Thyroid gland (tissue), 4 donors: ENCODE measurements at regions not wholly inside any gene's neighbourhood (a gene's known extent, or its start where the extent isn't known, plus 50 kb on each side); places are given as distances from the start of the nearest gene placed in this dataset.
A peak's percentile ranks its signal among the peaks of the same experiment; 100 is the strongest.

Source experiments
- DNase-seq, 2 donors: peaks; one replicate each; pipeline ENCODE4 v3.0.0-alpha.2; 2019
- H3K27ac ChIP-seq, 3 donors: fragments of 200-600 bp; sonication (generic); 1 replicate in 2 of 3; 2 replicates in 1 of 3; pipeline ENCODE4 v1.5.1; 2016 to 2019; ENCODE audit warnings: mild to moderate bottlenecking in 1 of 3, moderate library complexity in 1 of 3
- H3K27me3 ChIP-seq: fragments of 200-600 bp; sonication (generic); one replicate; pipeline ENCODE4 v1.5.1; 2019
- H3K36me3 ChIP-seq, 2 donors: fragments of 200-600 bp; sonication (generic); one replicate each; pipeline ENCODE4 v1.5.1; 2016 to 2019
- H3K4me1 ChIP-seq, 2 donors: fragments of 200-600 bp; sonication (generic); one replicate each; pipeline ENCODE4 v1.5.1; 2017 to 2019
- H3K4me3 ChIP-seq, 3 donors: fragments of 200-600 bp; sonication (generic); replicated peaks in 1 of 3; 1 replicate in 2 of 3; 2 replicates in 1 of 3; pipeline ENCODE4 v1.5.1; 2016; ENCODE audit warnings: mild to moderate bottlenecking in 1 of 3
- H3K9me3 ChIP-seq: fragments of 200-600 bp; sonication (generic); one replicate; pipeline ENCODE4 v1.5.1; 2017
- CTCF ChIP-seq, 6 experiments: fragments of 200-600 bp in 3 of 6; fragments of 450-650 bp in 3 of 6; sonication (generic) in 3 of 6; IDR thresholded peaks; one replicate each; pipeline ENCODE4 v1.5.1; 2016 to 2019; ENCODE audit warnings: antibody characterized with exemption in 6 of 6, mild to moderate bottlenecking in 2 of 6, inconsistent platforms in 1 of 6, moderate library complexity in 1 of 6
- POLR2A ChIP-seq, 2 donors: fragments of 450-650 bp; IDR thresholded peaks; one replicate each; pipeline ENCODE4 v1.6.1; 2017; ENCODE audit warnings: antibody characterized with exemption in 2 of 2, mild to moderate bottlenecking in 2 of 2, moderate library complexity in 1 of 2
- WGBS, 2 donors: methylation state at CpG; one replicate each; pipeline ENCODE4 v1.1.5; 2017; 5-methylcytosine and 5-hydroxymethylcytosine counted together
- intact Hi-C: fragments of 100-400 bp; cut with DNase I; formaldehyde crosslinking; loops from one replicate; pipeline ENCODE4 v1.15.1; 2023

GRCh38 chr10:63700631-63701156 is 179.5 kb downstream of the REEP3 start:
- no peaks in the 10 kb centered on the region for H3K36me3 ChIP-seq
- H3K27ac ChIP-seq, result peak overlapping the region; percentile 14 to 86 (median 67)
- DNase-seq, result no peak
- 70 to 80% methylated on average over 1 of the region's 1 CpG for WGBS, 2 donors
- intact Hi-C loops, result no loop called here
- TF ChIP-seq CTCF (IDR thresholded peaks at IDR 0.05) (no peak), POLR2A (IDR thresholded peaks at IDR 0.05) (no peak)
- peaks cover 26 to 27% of the 10 kb centered on the region in 2 donors for H3K4me1 ChIP-seq
- no peaks in the 10 kb centered on the region for H3K9me3 ChIP-seq
- no peaks in the 10 kb centered on the region for H3K27me3 ChIP-seq
- H3K4me3 ChIP-seq, result no peak overlapping the region

GRCh38 chr10:63702092-63702491 is 180.9 kb downstream of the REEP3 start:
- WGBS, 2 donors, result 83 to 94% methylated on average over 1 of the region's 1 CpG
- Histone ChIP-seq H3K9me3 (no peaks in the 10 kb centered on the region), H3K4me1 (peaks cover 28 to 31% of the 10 kb centered on the region in 2 donors), H3K4me3 (no peak overlapping the region), H3K27ac (no peak overlapping the region), H3K36me3 (no peaks in the 10 kb centered on the region), H3K27me3 (no peaks in the 10 kb centered on the region)
- intact Hi-C loops, result no loop called here
- TF ChIP-seq POLR2A (IDR thresholded peaks at IDR 0.05) (no peak), CTCF (IDR thresholded peaks at IDR 0.05) (no peak)
- no peak for DNase-seq

- no peak for TF ChIP-seq CTCF (IDR thresholded peaks at IDR 0.05)
- no peak for TF ChIP-seq POLR2A (IDR thresholded peaks at IDR 0.05)
- intact Hi-C loops, result no loop called here
- 91 to 92% methylated on average over 4 of the region's 4 CpGs for WGBS, 2 donors
Measured at GRCh38 chr10:63703113-63703670, 182.0 kb downstream of the REEP3 start.

GRCh38 chr10:63703740-63704345 is 182.6 kb downstream of the REEP3 start:
- TF ChIP-seq POLR2A (IDR thresholded peaks at IDR 0.05) (no peak), CTCF (IDR thresholded peaks at IDR 0.05) (no peak)
- DNase-seq, result no peak
- intact Hi-C loops, result no loop called here
- Histone ChIP-seq H3K27me3 (no peaks in the 10 kb centered on the region), H3K4me1 (peaks cover 25 to 27% of the 10 kb centered on the region in 2 donors), H3K27ac (no peak overlapping the region), H3K36me3 (no peaks in the 10 kb centered on the region), H3K4me3 (no peak overlapping the region), H3K9me3 (no peaks in the 10 kb centered on the region)
- 80 to 88% methylated on average over 6 of the region's 6 CpGs for WGBS, 2 donors

More at GRCh38 chr10:63703113-63703670, 182.0 kb downstream of the REEP3 start:
- Histone ChIP-seq H3K36me3 (no peaks in the 10 kb centered on the region), H3K9me3 (no peaks in the 10 kb centered on the region), H3K4me3 (no peak overlapping the region), H3K27ac (no peak overlapping the region), H3K27me3 (no peaks in the 10 kb centered on the region), H3K4me1 (peaks cover 29 to 32% of the 10 kb centered on the region in 2 donors)
- no peak for DNase-seq

GRCh38 chr10:63707254-63707910 is 186.2 kb downstream of the REEP3 start:
- peak; percentile 23 to 28 for DNase-seq
- H3K4me1 ChIP-seq, result peaks cover 16 to 24% of the 10 kb centered on the region in 2 donors
- intact Hi-C loops, result no loop called here
- H3K4me3 ChIP-seq, result no peak overlapping the region
- H3K27me3 ChIP-seq, result no peaks in the 10 kb centered on the region
- TF ChIP-seq CTCF (IDR thresholded peaks at IDR 0.05), result no peak
- no peak for TF ChIP-seq POLR2A (IDR thresholded peaks at IDR 0.05)
- H3K9me3 ChIP-seq, result no peaks in the 10 kb centered on the region
- 55 to 62% methylated on average over 1 of the region's 1 CpG for WGBS, 2 donors
- peak overlapping the region; percentile 36 to 87 (median 56) for H3K27ac ChIP-seq
- H3K36me3 ChIP-seq, result no peaks in the 10 kb centered on the region
